GM23248 (cell line): ENCODE measurements at regions not wholly inside any gene's neighbourhood (a gene's known extent, or its start where the extent isn't known, plus 50 kb on each side); places are given as distances from the start of the nearest gene placed in this dataset.

Experiments
- DNase-seq: peaks from one replicate; pipeline ENCODE4 v3.0.0-alpha.2; 2015
- H2AFZ ChIP-seq: fragments of 200-600 bp; sonication (generic); 2 replicates; pipeline ENCODE4 v1.6.1; 2016; ENCODE audit warnings: antibody characterized with exemption
- H3F3A ChIP-seq: fragments of 200-600 bp; sonication (generic); 2 replicates; pipeline ENCODE4 v1.6.1; 2016; ENCODE audit warnings: mild to moderate bottlenecking, antibody characterized with exemption, mixed run types; ENCODE audit not compliant: insufficient read depth
- H3K27ac ChIP-seq: fragments of 200-600 bp; sonication (generic); 2 replicates; pipeline ENCODE4 v1.5.1; 2016; ENCODE audit warnings: mild to moderate bottlenecking
- H3K27me3 ChIP-seq: fragments of 200-600 bp; sonication (generic); replicated peaks from 2 replicates; pipeline ENCODE4 v1.6.1; 2016; ENCODE audit warnings: mild to moderate bottlenecking; ENCODE audit not compliant: insufficient read depth
- H3K36me3 ChIP-seq: fragments of 200-600 bp; sonication (generic); 2 replicates; pipeline ENCODE4 v1.6.1; 2016; ENCODE audit warnings: low read depth, mild to moderate bottlenecking
- H3K4me1 ChIP-seq: fragments of 200-600 bp; sonication (generic); 2 replicates; pipeline ENCODE4 v1.6.1; 2016; ENCODE audit warnings: mild to moderate bottlenecking; ENCODE audit not compliant: insufficient read depth
- H3K4me2 ChIP-seq: fragments of 200-600 bp; sonication (generic); one replicate; pipeline ENCODE4 v1.6.1; 2016; ENCODE audit warnings: mild to moderate bottlenecking; ENCODE audit not compliant: unreplicated experiment
- H3K4me3 ChIP-seq: fragments of 200-600 bp; sonication (generic); 2 replicates; pipeline ENCODE4 v1.5.1; 2016; ENCODE audit warnings: mild to moderate bottlenecking
- H3K79me2 ChIP-seq: fragments of 200-600 bp; sonication (generic); 2 replicates; pipeline ENCODE4 v1.6.1; 2016; ENCODE audit warnings: mild to moderate bottlenecking; ENCODE audit not compliant: insufficient read depth
- H3K9ac ChIP-seq: fragments of 200-600 bp; sonication (generic); 2 replicates; pipeline ENCODE4 v1.6.1; 2016; ENCODE audit warnings: mild to moderate bottlenecking
- H3K9me2 ChIP-seq: fragments of 200-600 bp; sonication (generic); 2 replicates; pipeline ENCODE4 v1.6.1; 2016; ENCODE audit warnings: mixed run types, mild to moderate bottlenecking, moderate library complexity; ENCODE audit not compliant: insufficient read depth
- H3K9me3 ChIP-seq: fragments of 200-600 bp; sonication (generic); one replicate; pipeline ENCODE4 v1.6.1; 2017; ENCODE audit warnings: low read depth
- H4K20me1 ChIP-seq: fragments of 200-600 bp; sonication (generic); 2 replicates; pipeline ENCODE4 v1.6.0; 2016; ENCODE audit not compliant: insufficient read depth
- EZH2 ChIP-seq: fragments of 200-600 bp; sonication (generic); IDR thresholded peaks from 2 replicates; pipeline ENCODE4 v1.6.1; 2018; ENCODE audit warnings: antibody characterized with exemption, mild to moderate bottlenecking; ENCODE audit not compliant: insufficient read depth, poor library complexity, severe bottlenecking
- EZH2phosphoT487 ChIP-seq: fragments of 200-600 bp; sonication (generic); IDR thresholded peaks from 2 replicates; pipeline ENCODE4 v1.6.1; 2018; ENCODE audit warnings: antibody characterized with exemption, moderate library complexity, mild to moderate bottlenecking, low read depth; ENCODE audit not compliant: insufficient read depth
- WGBS, 2 experiments: methylation state at CpG; one replicate each; pipeline ENCODE4 v1.1.6; 2015 to 2017; ENCODE audit warnings: low lambda C conversion rate in 2 of 2, low coverage in 1 of 2; ENCODE audit errors: missing lambda C conversion rate in 2 of 2; 5-methylcytosine and 5-hydroxymethylcytosine counted together
- in situ Hi-C: fragments of 300-500 bp; cut with MboI; formaldehyde crosslinking; loops from 2 replicates; pipeline ENCODE4 v1.15.0; 2020

- no peaks in the 10 kb centered on the region for H3K79me2 ChIP-seq
- in situ Hi-C loops, result no loop called here
These were observed 213.9 kb upstream of the PRDM1 start for GRCh38 chr6:105872249-105872648.

GRCh38 chr6:105871542-105871941 lies 214.6 kb upstream of the PRDM1 start:
- no peak overlapping the region for H2AFZ ChIP-seq
- H3K4me2 ChIP-seq, result no peak overlapping the region
- H3K9me3 ChIP-seq, result no peaks in the 10 kb centered on the region
- no peak overlapping the region for H3K4me3 ChIP-seq
- in situ Hi-C loops, result no loop called here
- 85 to 89% methylated on average over 5 of the region's 5 CpGs for WGBS, 2 experiments
- no peaks in the 10 kb centered on the region for H4K20me1 ChIP-seq
- H3F3A ChIP-seq, result no peaks in the 10 kb centered on the region
- no peaks in the 10 kb centered on the region for H3K27me3 ChIP-seq
- TF ChIP-seq EZH2phosphoT487 (no peak), EZH2 (no peak)
- no peak overlapping the region for H3K9ac ChIP-seq
- no peak for DNase-seq
- no peaks in the 10 kb centered on the region for H3K79me2 ChIP-seq
- H3K36me3 ChIP-seq, result no peaks in the 10 kb centered on the region
- H3K4me1 ChIP-seq, result no peaks in the 10 kb centered on the region
- no peak overlapping the region for H3K27ac ChIP-seq
- H3K9me2 ChIP-seq, result no peaks in the 10 kb centered on the region

More at GRCh38 chr6:105872249-105872648, 213.9 kb upstream of the PRDM1 start:
- H3F3A ChIP-seq, result no peaks in the 10 kb centered on the region
- no peak overlapping the region for H2AFZ ChIP-seq
- no peak overlapping the region for H3K27ac ChIP-seq
- no peaks in the 10 kb centered on the region for H4K20me1 ChIP-seq
- H3K9me3 ChIP-seq, result no peaks in the 10 kb centered on the region
- H3K36me3 ChIP-seq, result no peaks in the 10 kb centered on the region
- no peaks in the 10 kb centered on the region for H3K9me2 ChIP-seq
- no peaks in the 10 kb centered on the region for H3K27me3 ChIP-seq
- H3K9ac ChIP-seq, result no peak overlapping the region
- DNase-seq, result no peak
- no peak overlapping the region for H3K4me3 ChIP-seq
- no peaks in the 10 kb centered on the region for H3K4me1 ChIP-seq
- TF ChIP-seq EZH2phosphoT487 (no peak), EZH2 (no peak)
- WGBS, 2 experiments, result 71% methylated on average over 4 of the region's 4 CpGs
- H3K4me2 ChIP-seq, result no peak overlapping the region

- 84 to 93% methylated on average over 5 of the region's 5 CpGs for WGBS, 2 experiments
- TF ChIP-seq EZH2 (no peak), EZH2phosphoT487 (no peak)
- H3K79me2 ChIP-seq, result no peaks in the 10 kb centered on the region
- H3K27ac ChIP-seq, result no peak overlapping the region
- in situ Hi-C loops, result no loop called here
- no peaks in the 10 kb centered on the region for H3K27me3 ChIP-seq
- no peak overlapping the region for H3K4me3 ChIP-seq
- no peaks in the 10 kb centered on the region for H3K4me1 ChIP-seq
- H3K36me3 ChIP-seq, result no peaks in the 10 kb centered on the region
- no peak overlapping the region for H2AFZ ChIP-seq
- no peaks in the 10 kb centered on the region for H3F3A ChIP-seq
- no peaks in the 10 kb centered on the region for H3K9me3 ChIP-seq
- no peaks in the 10 kb centered on the region for H4K20me1 ChIP-seq
- no peak for DNase-seq
- H3K9me2 ChIP-seq, result no peaks in the 10 kb centered on the region
- H3K4me2 ChIP-seq, result no peak overlapping the region
- no peak overlapping the region for H3K9ac ChIP-seq
These were observed 216.2 kb upstream of the PRDM1 start for GRCh38 chr6:105869835-105870440.

- no peak overlapping the region for H2AFZ ChIP-seq
- no peaks in the 10 kb centered on the region for H3K36me3 ChIP-seq
- no peak for DNase-seq
- no peaks in the 10 kb centered on the region for H3K4me1 ChIP-seq
- no peaks in the 10 kb centered on the region for H4K20me1 ChIP-seq
- TF ChIP-seq EZH2phosphoT487 (no peak), EZH2 (no peak)
- in situ Hi-C loops, result no loop called here
- no peaks in the 10 kb centered on the region for H3K9me3 ChIP-seq
- H3K9me2 ChIP-seq, result no peaks in the 10 kb centered on the region
- H3K79me2 ChIP-seq, result no peaks in the 10 kb centered on the region
- no peaks in the 10 kb centered on the region for H3F3A ChIP-seq
- no peak overlapping the region for H3K9ac ChIP-seq
- H3K4me3 ChIP-seq, result no peak overlapping the region
- H3K27me3 ChIP-seq, result no peaks in the 10 kb centered on the region
- 87 to 90% methylated on average over 2 of the region's 2 CpGs for WGBS, 2 experiments
- H3K27ac ChIP-seq, result no peak overlapping the region
- no peak overlapping the region for H3K4me2 ChIP-seq
These were observed 217.2 kb upstream of the PRDM1 start for GRCh38 chr6:105868823-105869460.
